ENCODE measurements at regions not wholly inside any gene's neighbourhood (a gene's known extent, or its start where the extent isn't known, plus 50 kb on each side); places are given as distances from the start of the nearest gene placed in this dataset.
A peak's percentile ranks its signal among the peaks of the same experiment; 100 is the strongest.

DNA sequence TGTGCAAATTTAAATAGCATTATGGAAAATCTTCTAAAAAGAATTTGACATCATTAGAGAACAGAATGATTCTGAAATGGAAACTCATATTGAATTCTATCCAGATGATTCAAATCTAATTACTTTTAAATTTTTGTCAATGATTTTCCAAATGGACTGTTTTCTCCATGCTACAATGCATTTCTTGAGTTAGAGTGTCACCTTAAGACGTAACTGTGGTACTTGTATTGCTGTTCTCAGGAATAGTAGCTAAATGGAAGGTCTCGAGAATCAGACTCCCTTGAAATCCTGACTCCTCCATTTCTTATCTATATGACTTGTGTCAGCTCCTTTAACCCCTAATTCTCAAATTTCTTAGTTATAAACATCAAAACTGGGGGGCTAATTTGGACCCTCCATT is 102.3 kb downstream of the P2RY1 start:
- H3K9me3 ChIP-seq (replicated peaks; ENCODE audit: control insufficient read depth, insufficient read depth, low read length), result no peaks in the 10 kb centered on the region
- no peaks in the 10 kb centered on the region for H3K79me2 ChIP-seq (ENCODE audit: control insufficient read depth, insufficient read depth, low read length)
- BruUV-seq (replicated peaks), result no TSS peak
- no peaks in the 10 kb centered on the region for H3K4me1 ChIP-seq (ENCODE audit: control insufficient read depth, extremely low read depth, insufficient read depth, low read length)
- H4K20me1 ChIP-seq (replicated peaks; ENCODE audit: control insufficient read depth, extremely low read depth, insufficient read depth, low read length), result no peaks in the 10 kb centered on the region
- no peaks in the 10 kb centered on the region for H3K9me1 ChIP-seq (replicated peaks; ENCODE audit: control insufficient read depth, extremely low read depth, insufficient read depth, low read length)
- DNase-seq (ENCODE audit: low read depth, low spot score), result no peak
- POLR2A ChIA-PET, result no interaction called here
- no peaks in the 10 kb centered on the region for H3K27me3 ChIP-seq (ENCODE audit: control insufficient read depth in 2 of 2, insufficient read depth in 2 of 2, low read length in 2 of 2)
- H3K36me3 ChIP-seq (ENCODE audit: control insufficient read depth in 2 of 2, extremely low read depth in 1 of 2, insufficient read depth in 2 of 2, low read length in 2 of 2), result no peaks in the 10 kb centered on the region
- H3K9ac ChIP-seq (replicated peaks; ENCODE audit: extremely low read depth, insufficient read depth, low read length), result no peak overlapping the region
- dilution Hi-C loops (cut with MboI; ENCODE audit: extremely low pct_ligation_motif_present, low sequenced_read_pairs) (no loop called here), intact Hi-C loops (cut with micrococcal nuclease) (no loop called here)
- no peak overlapping the region for H3K4me2 ChIP-seq (ENCODE audit: insufficient read depth, low read length)
- no peak overlapping the region for H3K4me3 ChIP-seq (replicated peaks in 1 of 3; ENCODE audit: insufficient read depth in 1 of 3, low read depth in 1 of 3, low read length in 3 of 3)
- no peak for FAIRE-seq
- CTCF ChIA-PET, result interaction anchor here (0.6 to 1.4 kb wide), 2 partner anchors 9 to 364 kb away, joined by 3 to 6 read pairs; no protein-coding TSS in a partner anchor
- no peak for TF ChIP-seq FOS (IDR thresholded peaks at IDR 0.05; ENCODE audit: borderline replicate concordance, insufficient read depth, low read length)
- TF ChIP-seq, protein P1, sequence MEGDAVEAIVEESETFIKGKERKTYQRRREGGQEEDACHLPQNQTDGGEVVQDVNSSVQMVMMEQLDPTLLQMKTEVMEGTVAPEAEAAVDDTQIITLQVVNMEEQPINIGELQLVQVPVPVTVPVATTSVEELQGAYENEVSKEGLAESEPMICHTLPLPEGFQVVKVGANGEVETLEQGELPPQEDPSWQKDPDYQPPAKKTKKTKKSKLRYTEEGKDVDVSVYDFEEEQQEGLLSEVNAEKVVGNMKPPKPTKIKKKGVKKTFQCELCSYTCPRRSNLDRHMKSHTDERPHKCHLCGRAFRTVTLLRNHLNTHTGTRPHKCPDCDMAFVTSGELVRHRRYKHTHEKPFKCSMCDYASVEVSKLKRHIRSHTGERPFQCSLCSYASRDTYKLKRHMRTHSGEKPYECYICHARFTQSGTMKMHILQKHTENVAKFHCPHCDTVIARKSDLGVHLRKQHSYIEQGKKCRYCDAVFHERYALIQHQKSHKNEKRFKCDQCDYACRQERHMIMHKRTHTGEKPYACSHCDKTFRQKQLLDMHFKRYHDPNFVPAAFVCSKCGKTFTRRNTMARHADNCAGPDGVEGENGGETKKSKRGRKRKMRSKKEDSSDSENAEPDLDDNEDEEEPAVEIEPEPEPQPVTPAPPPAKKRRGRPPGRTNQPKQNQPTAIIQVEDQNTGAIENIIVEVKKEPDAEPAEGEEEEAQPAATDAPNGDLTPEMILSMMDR (IDR thresholded peaks at IDR 0.05; ENCODE audit: extremely low read depth in 1 of 2, insufficient read depth in 1 of 2, low read depth in 1 of 2, low read length in 2 of 2), result peak in 1 of 2 donors; percentile 4
- TF ChIP-seq MYC (IDR thresholded peaks at IDR 0.05; ENCODE audit: low read depth, low read length), result no peak
- no peak overlapping the region for H2AFZ ChIP-seq (ENCODE audit: low read depth, low read length)
- H3K27ac ChIP-seq (ENCODE audit: insufficient read depth, low read depth, low read length), result no peak overlapping the region

DNA sequence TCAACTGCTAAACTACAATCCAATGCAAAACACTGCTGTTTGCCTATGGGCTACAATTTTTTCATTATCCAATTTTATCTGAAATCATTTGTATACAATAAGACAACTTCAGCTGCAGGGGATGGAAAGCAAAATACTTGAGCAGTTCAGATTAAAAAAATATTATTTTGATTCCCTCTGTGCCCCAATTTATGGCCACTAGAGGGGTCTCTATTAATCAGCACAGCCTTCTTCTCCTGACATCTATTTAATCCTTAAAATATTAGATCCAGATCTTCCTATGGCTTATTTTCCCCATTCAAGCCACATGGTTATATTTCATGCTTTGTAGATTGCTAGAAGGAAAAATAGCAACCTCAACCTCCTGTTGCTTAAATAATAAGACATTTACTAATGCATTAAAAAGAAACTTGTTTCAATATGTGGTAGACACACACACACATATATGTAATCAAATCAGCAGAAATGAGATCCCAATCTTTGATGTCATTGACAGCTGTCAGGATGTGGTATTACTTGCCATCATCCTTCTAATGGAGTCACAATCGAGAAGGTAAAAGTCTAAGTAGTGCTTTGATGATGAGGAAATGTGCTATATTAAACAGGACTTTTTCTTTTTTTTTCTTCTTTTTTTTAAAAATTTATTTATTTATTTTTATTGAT is 104.2 kb downstream of the P2RY1 start:
- Histone ChIP-seq H3K27ac (ENCODE audit: insufficient read depth, low read depth, low read length) (no peak overlapping the region), H4K20me1 (replicated peaks; ENCODE audit: control insufficient read depth, extremely low read depth, insufficient read depth, low read length) (no peaks in the 10 kb centered on the region), H3K36me3 (ENCODE audit: control insufficient read depth in 2 of 2, extremely low read depth in 1 of 2, insufficient read depth in 2 of 2, low read length in 2 of 2) (no peaks in the 10 kb centered on the region), H3K4me2 (ENCODE audit: insufficient read depth, low read length) (no peak overlapping the region), H3K4me3 (replicated peaks in 1 of 3; ENCODE audit: insufficient read depth in 1 of 3, low read depth in 1 of 3, low read length in 3 of 3) (no peak overlapping the region), H3K79me2 (ENCODE audit: control insufficient read depth, insufficient read depth, low read length) (no peaks in the 10 kb centered on the region), H3K4me1 (ENCODE audit: control insufficient read depth, extremely low read depth, insufficient read depth, low read length) (peaks cover 10% of the 10 kb centered on the region), H3K9ac (replicated peaks; ENCODE audit: extremely low read depth, insufficient read depth, low read length) (no peak overlapping the region), H3K9me1 (replicated peaks; ENCODE audit: control insufficient read depth, extremely low read depth, insufficient read depth, low read length) (no peaks in the 10 kb centered on the region), H3K27me3 (ENCODE audit: control insufficient read depth in 2 of 2, insufficient read depth in 2 of 2, low read length in 2 of 2) (no peaks in the 10 kb centered on the region), H3K9me3 (replicated peaks; ENCODE audit: control insufficient read depth, insufficient read depth, low read length) (no peaks in the 10 kb centered on the region), H2AFZ (ENCODE audit: low read depth, low read length) (no peak overlapping the region)
- intact Hi-C loops (cut with micrococcal nuclease) (no loop called here), dilution Hi-C loops (cut with MboI; ENCODE audit: extremely low pct_ligation_motif_present, low sequenced_read_pairs) (no loop called here)
- BruUV-seq (replicated peaks), result no TSS peak
- FAIRE-seq (no peak), DNase-seq (ENCODE audit: low read depth, low spot score) (no peak)
- TF ChIP-seq POLR2AphosphoS5 (IDR thresholded peaks at IDR 0.05; ENCODE audit: insufficient read depth, low read depth, low read length) (no peak), EZH2 (IDR thresholded peaks at IDR 0.05; ENCODE audit: borderline replicate concordance, low read depth, low read length, severe bottlenecking) (no peak), FOS (IDR thresholded peaks at IDR 0.05; ENCODE audit: borderline replicate concordance, insufficient read depth, low read length) (no peak), GATA2 (IDR thresholded peaks at IDR 0.05; ENCODE audit: insufficient read depth, insufficient read length, low read depth, low read length) (no peak), POLR2A (IDR thresholded peaks at IDR 0.05; ENCODE audit: low read depth, low read length) (no peak), MYC (IDR thresholded peaks at IDR 0.05; ENCODE audit: low read depth, low read length) (no peak), JUN (IDR thresholded peaks at IDR 0.05; ENCODE audit: borderline replicate concordance, insufficient read depth, insufficient read length, low read depth) (no peak)
- TF ChIP-seq, protein P1 (IDR thresholded peaks at IDR 0.05; ENCODE audit: extremely low read depth in 1 of 2, insufficient read depth in 1 of 2, low read depth in 1 of 2, low read length in 2 of 2), result no peak
- TF ChIP-seq, protein P2, sequence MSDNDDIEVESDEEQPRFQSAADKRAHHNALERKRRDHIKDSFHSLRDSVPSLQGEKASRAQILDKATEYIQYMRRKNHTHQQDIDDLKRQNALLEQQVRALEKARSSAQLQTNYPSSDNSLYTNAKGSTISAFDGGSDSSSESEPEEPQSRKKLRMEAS (IDR thresholded peaks at IDR 0.05; ENCODE audit: insufficient read depth, insufficient read length), result no peak
- ChIA-PET CTCF (interaction anchor here (0.7 to 2.1 kb wide), 2 partner anchors 16 to 22 kb away, joined by 3 to 5 read pairs; no protein-coding TSS in a partner anchor), POLR2A (no interaction called here)
